IMR-90 (cell line): ENCODE measurements at regions not wholly inside any gene's neighbourhood (a gene's known extent, or its start where the extent isn't known, plus 50 kb on each side); places are given as distances from the start of the nearest gene placed in this dataset.

Experiments used
- ATAC-seq: fragments of 200-7000 bp; cut with Tn5 transposase; 2 replicates; pipeline ENCODE4 v1.9.1; 2020; ENCODE audit warnings: low read depth, mild to moderate bottlenecking, moderate library complexity
- BruUV-seq: library from RNA; stranded (reverse); fragments of 400-500 nt; replicated peaks from 2 replicates; lab custom pipeline; 2021; lab: Mats Ljungman, UMichigan
- CTCF ChIA-PET: fragments of 300-600 bp; formaldehyde crosslinking; extraction: SDS; loops from one replicate; lab custom pipeline; 2021; ENCODE audit warnings: antibody characterized with exemption; lab: Yijun Ruan, JAX
- POLR2A ChIA-PET: fragments of 300-600 bp; sonication (Branson Sonifier 250); formaldehyde crosslinking; loops from one replicate; lab custom pipeline; 2022; ENCODE audit warnings: antibody characterized with exemption; ENCODE audit not compliant: unreplicated experiment; lab: Charles Lee
- DNase-seq: peaks from one replicate; pipeline ENCODE4 v3.0.0; 2013
- H2AFZ ChIP-seq: replicated peaks from 2 replicates; pipeline ENCODE3; 2013; ENCODE audit warnings: low read length, mild to moderate bottlenecking; ENCODE audit not compliant: poor library complexity
- H2AK5ac ChIP-seq: 2 replicates; pipeline ENCODE4 v1.6.1; 2013; ENCODE audit warnings: low read depth, low read length, inconsistent platforms
- H2AK9ac ChIP-seq: replicated peaks from 2 replicates; pipeline ENCODE3; 2013; ENCODE audit warnings: mild to moderate bottlenecking, low read depth, low read length, moderate library complexity; ENCODE audit not compliant: poor library complexity
- H2BK120ac ChIP-seq: 2 replicates; pipeline ENCODE4 v1.6.1; 2013; ENCODE audit warnings: low read depth, low read length, inconsistent platforms
- H2BK15ac ChIP-seq: 3 replicates; pipeline ENCODE4 v1.6.1; 2013; ENCODE audit warnings: low read depth, low read length, inconsistent platforms
- H2BK20ac ChIP-seq: 2 replicates; pipeline ENCODE4 v1.6.1; 2013; ENCODE audit warnings: low read depth, mild to moderate bottlenecking, inconsistent platforms, low read length, moderate library complexity
- H2BK5ac ChIP-seq: 2 replicates; pipeline ENCODE4 v1.6.1; 2013; ENCODE audit warnings: mild to moderate bottlenecking, low read depth, low read length, inconsistent platforms; ENCODE audit not compliant: poor library complexity, severe bottlenecking
- H3K14ac ChIP-seq: replicated peaks from 2 replicates; pipeline ENCODE4 v1.6.1; 2013; ENCODE audit warnings: low read depth, low read length, inconsistent platforms
- H3K18ac ChIP-seq: 2 replicates; pipeline ENCODE4 v1.6.1; 2013; ENCODE audit warnings: low read depth, low read length, control low read depth
- H3K23ac ChIP-seq: 2 replicates; pipeline ENCODE4 v1.6.1; 2013; ENCODE audit warnings: low read depth, low read length, inconsistent platforms
- H3K27ac ChIP-seq: 2 replicates; pipeline ENCODE4 v1.5.1; 2013; ENCODE audit warnings: mild to moderate bottlenecking, control low read depth, low read length; ENCODE audit not compliant: insufficient read depth
- H3K27me3 ChIP-seq: 2 replicates; pipeline ENCODE4 v1.6.1; 2013; ENCODE audit warnings: low read length; ENCODE audit not compliant: control insufficient read depth, insufficient read depth
- H3K36me3 ChIP-seq: 2 replicates; pipeline ENCODE4 v1.6.1; 2013; ENCODE audit warnings: low read length, mixed read lengths; ENCODE audit not compliant: control insufficient read depth, insufficient read depth
- H3K4ac ChIP-seq: 2 replicates; pipeline ENCODE4 v1.6.1; 2013; ENCODE audit warnings: low read depth, low read length, inconsistent platforms
- H3K4me1 ChIP-seq: 2 replicates; pipeline ENCODE4 v1.6.1; 2013; ENCODE audit warnings: low read length, mixed read lengths; ENCODE audit not compliant: control insufficient read depth, insufficient read depth
- H3K4me2 ChIP-seq: 2 replicates; pipeline ENCODE4 v1.6.1; 2013; ENCODE audit warnings: low read depth, mild to moderate bottlenecking, control low read depth, low read length, moderate library complexity
- H3K4me3 ChIP-seq: 2 replicates; pipeline ENCODE4 v1.5.1; 2013; ENCODE audit warnings: low read depth, mild to moderate bottlenecking, control low read depth, low read length, moderate library complexity; ENCODE audit not compliant: insufficient read depth
- H3K56ac ChIP-seq: 2 replicates; pipeline ENCODE4 v1.6.1; 2013; ENCODE audit warnings: low read length, inconsistent platforms; ENCODE audit not compliant: insufficient read depth; ENCODE audit errors: extremely low read depth
- H3K79me1 ChIP-seq, 2 experiments: 2 replicates each; pipeline ENCODE4 v1.6.1; 2013; ENCODE audit warnings: low read length in 2 of 2, inconsistent platforms in 1 of 2, low read depth in 1 of 2
- H3K9ac ChIP-seq: 2 replicates; pipeline ENCODE4 v1.6.1; 2013; ENCODE audit warnings: low read depth, low read length, control low read depth
- H3K9me1 ChIP-seq: 2 replicates; pipeline ENCODE4 v1.6.1; 2013; ENCODE audit warnings: low read length, inconsistent platforms; ENCODE audit not compliant: insufficient read depth
- H3K9me3 ChIP-seq: 2 replicates; pipeline ENCODE4 v1.6.1; 2013; ENCODE audit warnings: low read length; ENCODE audit not compliant: control insufficient read depth, insufficient read depth
- H4K20me1 ChIP-seq: 2 replicates; pipeline ENCODE4 v1.6.1; 2013; ENCODE audit warnings: low read length, inconsistent platforms; ENCODE audit not compliant: insufficient read depth
- H4K5ac ChIP-seq: 2 replicates; pipeline ENCODE4 v1.6.1; 2013; ENCODE audit warnings: mild to moderate bottlenecking, low read depth, low read length, control low read depth
- H4K8ac ChIP-seq, 2 experiments: 2 replicates each; pipeline ENCODE4 v1.6.1; 2013; ENCODE audit warnings: low read depth in 2 of 2, low read length in 2 of 2, control low read depth in 1 of 2, inconsistent platforms in 1 of 2
- H4K91ac ChIP-seq: 2 replicates; pipeline ENCODE4 v1.6.1; 2013; ENCODE audit warnings: low read depth, low read length, inconsistent platforms; ENCODE audit not compliant: insufficient read depth
- BHLHE40 ChIP-seq: fragments of 150-350 bp; IDR thresholded peaks from 2 replicates; pipeline ENCODE4 v1.6.1; 2016; ENCODE audit warnings: mild to moderate bottlenecking, low read depth, low read length
- CEBPB ChIP-seq: IDR thresholded peaks from 2 replicates; pipeline ENCODE4 v1.6.1; 2012; ENCODE audit warnings: low read depth, low read length, improper control_type of control experiment
- CTCF ChIP-seq: conservative IDR thresholded peaks from 2 replicates; pipeline ENCODE4 v1.5.1; 2012; ENCODE audit warnings: mild to moderate bottlenecking, low read depth, low read length, improper control_type of control experiment
- MAFK ChIP-seq: IDR thresholded peaks from 2 replicates; pipeline ENCODE4 v1.6.1; 2012; ENCODE audit warnings: low read depth, low read length, improper control_type of control experiment
- MAZ ChIP-seq: IDR thresholded peaks from 2 replicates; pipeline ENCODE4 v1.6.1; 2012; ENCODE audit warnings: low read depth, mild to moderate bottlenecking, low read length, improper control_type of control experiment, moderate library complexity, borderline replicate concordance
- MXI1 ChIP-seq: IDR thresholded peaks from 2 replicates; pipeline ENCODE4 v1.6.1; 2012; ENCODE audit warnings: low read depth, mild to moderate bottlenecking, low read length, moderate library complexity, borderline replicate concordance
- NFE2L2 ChIP-seq: fragments of 150-350 bp; IDR thresholded peaks from 2 replicates; pipeline ENCODE4 v1.6.1; 2016; ENCODE audit warnings: low read depth, mild to moderate bottlenecking, low read length
- POLR2A ChIP-seq: IDR thresholded peaks from 2 replicates; pipeline ENCODE4 v1.6.1; 2012; ENCODE audit warnings: mild to moderate bottlenecking, low read depth, low read length
- RAD21 ChIP-seq: IDR thresholded peaks from 2 replicates; pipeline ENCODE4 v1.6.1; 2012; ENCODE audit warnings: low read length, improper control_type of control experiment
- RCOR1 ChIP-seq: IDR thresholded peaks from 2 replicates; pipeline ENCODE4 v1.6.1; 2012; ENCODE audit warnings: mild to moderate bottlenecking, low read length, improper control_type of control experiment; ENCODE audit not compliant: insufficient replicate concordance
- SMC3 ChIP-seq: fragments of 150-350 bp; IDR thresholded peaks from 2 replicates; pipeline ENCODE4 v1.6.1; 2016; ENCODE audit warnings: low read depth, mild to moderate bottlenecking, antibody characterized with exemption, low read length, moderate library complexity
- USF2 ChIP-seq: fragments of 150-350 bp; IDR thresholded peaks from 2 replicates; pipeline ENCODE4 v1.6.1; 2017; ENCODE audit warnings: mild to moderate bottlenecking, antibody characterized with exemption, low read length, low read depth
- WGBS, 2 experiments: methylation state at CpG; one replicate each; pipeline versions ENCODE4 v1.1.5 to v1.1.7; 2013; ENCODE audit warnings: missing lambda C conversion rate in 2 of 2; ENCODE audit not compliant: insufficient read length in 1 of 2; ENCODE audit errors: extremely low coverage in 2 of 2; 5-methylcytosine and 5-hydroxymethylcytosine counted together
- dilution Hi-C: fragments of 300-500 bp; cut with HindIII; formaldehyde crosslinking; loops from one replicate; pipeline ENCODE4 v1.14.3; 2018; ENCODE audit warnings: low sequenced_read_pairs; ENCODE audit not compliant: unreplicated experiment
- in situ Hi-C: fragments of 300-500 bp; cut with MboI; formaldehyde crosslinking; loops from 3 replicates; pipeline ENCODE4 v1.14.3; 2019; ENCODE audit warnings: low sequenced_read_pairs, inconsistent platforms, mixed read lengths
- intact Hi-C: fragments of 100-400 bp; cut with micrococcal nuclease; formaldehyde crosslinking; loops from 2 replicates; pipeline ENCODE4 v1.10.0; 2022

- Histone ChIP-seq H3K27ac (no peak overlapping the region), H4K91ac (no peak overlapping the region), H2AFZ (no peak overlapping the region), H3K36me3 (no peaks in the 10 kb centered on the region), H3K4me2 (no peak overlapping the region), H4K20me1 (no peaks in the 10 kb centered on the region), H2AK5ac (no peak overlapping the region), H3K27me3 (no peaks in the 10 kb centered on the region), H3K9me1 (no peaks in the 10 kb centered on the region), H3K4me1 (no peaks in the 10 kb centered on the region), H3K9ac (no peak overlapping the region), H2BK120ac (no peak overlapping the region), H3K4me3 (no peak overlapping the region), H3K9me3 (peaks cover 11% of the 10 kb centered on the region), H3K23ac (no peak overlapping the region), H3K56ac (no peak overlapping the region), H3K79me1 (no peaks in the 10 kb centered on the region), H2BK15ac (no peak overlapping the region), H3K18ac (no peak overlapping the region), H3K4ac (no peak overlapping the region), H4K8ac (no peak overlapping the region), H2BK20ac (no peak overlapping the region), H2BK5ac (no peak overlapping the region), H3K14ac (no peak overlapping the region), H4K5ac (no peak overlapping the region), H2AK9ac (no peak overlapping the region)
- DNase-seq, result no peak
- no peak for ATAC-seq
- intact Hi-C loops, result no loop called here
- POLR2A ChIA-PET, result no interaction called here
- in situ Hi-C loops, result no loop called here
- dilution Hi-C loops, result no loop called here
- 81% methylated on average over 2 of the region's 6 CpGs; no CpG with 5 or more reads in 1 of the 2 experiments for WGBS, 2 experiments
- no TSS peak for BruUV-seq
- CTCF ChIA-PET, result no interaction called here
- TF ChIP-seq CTCF, result no peak
- no peak for TF ChIP-seq RCOR1
- no peak for TF ChIP-seq MAZ
- no peak for TF ChIP-seq CEBPB
- TF ChIP-seq NFE2L2, result no peak
- TF ChIP-seq BHLHE40, result no peak
- TF ChIP-seq POLR2A, result no peak
- TF ChIP-seq MXI1, result no peak
- no peak for TF ChIP-seq MAFK
- no peak for TF ChIP-seq RAD21
- TF ChIP-seq SMC3, result no peak
- TF ChIP-seq USF2, result no peak
Measured at GRCh38 chr20:55790178-55790577, 215.1 kb downstream of the CBLN4 start.
